ENCODE measurements at regions not wholly inside any gene's neighbourhood (a gene's known extent, or its start where the extent isn't known, plus 50 kb on each side); places are given as distances from the start of the nearest gene placed in this dataset.

DNA sequence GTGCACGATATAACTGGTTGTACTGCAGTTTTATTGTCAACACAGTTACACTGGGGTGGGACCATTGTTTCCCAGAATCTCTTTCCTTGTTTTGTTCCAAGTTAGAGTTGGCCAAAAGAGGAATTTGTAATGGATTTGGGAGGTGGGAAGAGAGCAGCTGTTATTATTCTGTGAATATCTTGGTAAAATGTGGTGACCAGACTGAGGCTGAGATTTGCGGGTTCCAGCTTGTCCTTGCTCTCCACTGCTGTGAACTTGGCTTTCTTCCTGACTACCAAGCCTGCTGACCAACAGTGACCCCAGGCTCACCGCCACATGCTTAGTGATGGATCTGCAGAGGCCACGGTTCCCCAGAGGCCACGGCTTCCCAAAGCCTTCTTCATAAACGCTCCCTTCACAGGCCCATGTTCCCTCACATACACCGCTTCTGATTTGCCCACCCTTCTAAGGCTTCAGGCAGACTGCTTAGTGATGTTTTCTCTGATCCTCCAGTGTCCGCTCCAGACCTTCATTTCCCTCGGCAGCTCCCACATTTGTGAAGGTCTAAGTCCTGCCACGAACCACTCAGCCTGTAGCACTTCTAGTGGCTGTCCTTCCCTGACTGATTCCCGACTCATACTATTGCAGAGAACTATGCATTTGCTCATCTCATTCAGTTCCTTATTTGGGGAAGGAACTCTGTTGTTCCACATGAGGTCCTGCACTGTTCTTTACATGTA lies 525.5 kb upstream of the RGMA start:
- no peak for DNase-seq

DNA sequence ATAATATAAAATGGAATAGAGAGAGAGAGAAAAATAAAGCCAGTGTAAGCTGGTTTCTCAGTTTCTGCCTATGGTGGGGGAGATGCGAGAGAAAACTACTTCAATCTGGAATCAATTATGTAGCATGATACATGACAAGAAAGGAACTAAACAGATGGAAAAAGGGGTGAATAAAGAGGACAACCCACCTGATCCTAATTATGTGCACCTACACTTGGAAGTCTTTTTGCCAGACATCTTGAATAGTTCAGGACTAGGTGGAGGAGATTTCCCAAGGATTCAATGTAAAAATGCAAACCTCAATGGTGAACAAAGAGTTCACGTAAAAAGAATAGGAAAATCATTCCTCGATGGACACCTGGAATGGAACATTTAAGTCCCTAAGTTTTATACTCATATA lies 524.4 kb upstream of the RGMA start:
- DNase-seq = no peak

DNA sequence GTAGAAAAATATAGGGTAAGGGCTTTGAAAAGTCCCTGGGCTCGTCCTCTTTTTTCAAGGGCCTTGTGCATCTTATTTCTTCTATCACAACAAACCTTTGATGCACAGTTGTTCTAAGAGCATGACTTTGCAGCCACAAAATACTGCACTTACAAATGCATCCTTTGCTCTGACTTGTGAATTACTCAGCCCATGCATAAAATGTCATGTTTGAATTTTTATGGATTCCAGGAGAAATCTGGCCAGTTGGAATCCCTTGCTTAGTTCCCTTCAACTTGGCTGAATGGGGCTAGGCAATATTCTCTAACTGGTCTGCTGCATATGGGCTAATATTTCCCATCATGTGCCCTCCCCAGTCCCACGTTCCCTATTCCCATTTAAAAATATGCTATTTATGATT lies 523.9 kb upstream of the RGMA start:
- DNase-seq = no peak

DNA sequence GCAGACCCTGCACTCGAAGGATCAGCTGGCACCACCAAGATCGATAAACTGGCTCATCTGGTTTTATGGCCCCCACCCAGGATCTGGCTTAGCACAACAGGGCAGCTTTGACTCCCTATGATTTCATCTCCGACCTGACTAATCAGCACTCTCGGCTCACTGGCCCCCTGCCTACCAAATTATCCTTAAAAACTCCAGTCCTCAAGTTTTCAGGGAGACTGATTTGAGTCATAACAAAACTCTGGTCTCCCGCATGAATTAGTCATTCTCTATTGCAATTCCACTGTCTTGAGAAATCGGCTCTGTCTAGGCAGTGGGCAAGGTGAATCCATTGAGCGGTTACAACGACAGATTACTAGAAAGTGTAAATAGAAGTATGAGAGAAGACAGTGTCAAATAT lies 521.9 kb upstream of the RGMA start:
- no peak for DNase-seq

DNA sequence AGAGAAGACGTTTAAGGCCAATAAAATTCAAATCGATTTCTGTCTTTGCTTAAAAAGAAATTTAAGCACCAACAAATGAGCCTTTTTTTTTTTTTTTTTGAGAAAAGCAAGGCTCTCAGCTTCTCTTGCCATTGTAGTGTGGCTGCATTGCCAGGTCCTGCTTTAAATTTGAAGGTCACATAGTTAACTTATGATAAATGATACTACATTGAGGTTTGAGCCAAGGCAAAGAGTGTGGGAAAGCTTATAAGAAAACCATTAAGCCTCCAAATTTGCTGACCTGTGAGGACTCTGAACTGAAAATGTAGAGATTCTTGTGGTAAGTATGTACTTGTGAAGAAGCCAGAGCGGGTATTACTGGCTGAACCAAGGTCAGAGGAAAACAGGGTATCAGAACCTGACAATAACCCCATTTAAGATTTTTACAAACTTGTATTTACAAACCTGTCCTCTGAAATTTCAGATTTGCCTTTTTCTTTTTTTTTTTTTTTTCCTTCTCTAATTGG lies 519.7 kb upstream of the RGMA start:
- DNase-seq = no peak

DNA sequence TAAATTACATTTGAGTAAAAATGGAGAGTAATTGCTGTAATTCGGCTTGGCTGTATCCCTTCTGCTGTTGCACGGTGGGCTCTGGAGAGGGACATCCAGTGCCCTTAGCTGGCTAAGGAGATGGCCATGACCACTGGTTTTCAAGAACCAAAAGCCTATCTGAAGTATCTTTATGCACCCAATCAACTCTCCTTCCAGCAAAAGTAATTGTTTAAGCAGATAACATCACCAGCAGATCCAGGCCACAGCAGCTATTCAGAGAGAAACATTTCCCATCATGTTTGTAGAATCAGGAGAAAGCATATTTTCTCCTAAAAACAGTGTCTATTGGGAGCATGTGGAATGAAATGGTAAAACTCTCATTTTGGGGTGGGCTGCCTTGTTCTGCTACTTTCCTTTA lies 514.5 kb upstream of the RGMA start:
- no peak for DNase-seq

DNA sequence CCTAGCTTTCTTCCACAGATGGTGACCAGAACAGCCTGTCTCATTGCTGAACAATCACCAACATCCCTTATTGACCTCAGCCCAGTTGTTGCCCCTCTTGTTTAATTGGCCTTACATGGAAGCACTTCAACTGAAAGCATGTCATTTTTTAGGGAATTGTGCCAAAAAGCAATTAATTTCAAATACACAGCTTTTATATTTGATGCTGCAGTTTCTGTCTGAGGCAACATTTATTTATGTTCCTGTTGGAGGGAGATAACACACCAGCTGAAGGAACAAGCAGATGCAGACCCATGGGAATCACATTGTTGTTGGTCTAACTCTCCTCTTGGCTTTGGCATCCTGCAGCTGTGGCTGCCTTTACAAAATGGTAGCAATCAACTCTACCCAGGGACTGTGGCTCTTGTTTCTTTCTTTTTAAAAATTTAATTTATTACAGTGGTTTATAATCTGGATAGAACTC lies 498.1 kb upstream of the RGMA start:
- peak; percentile 43 for DNase-seq

DNA sequence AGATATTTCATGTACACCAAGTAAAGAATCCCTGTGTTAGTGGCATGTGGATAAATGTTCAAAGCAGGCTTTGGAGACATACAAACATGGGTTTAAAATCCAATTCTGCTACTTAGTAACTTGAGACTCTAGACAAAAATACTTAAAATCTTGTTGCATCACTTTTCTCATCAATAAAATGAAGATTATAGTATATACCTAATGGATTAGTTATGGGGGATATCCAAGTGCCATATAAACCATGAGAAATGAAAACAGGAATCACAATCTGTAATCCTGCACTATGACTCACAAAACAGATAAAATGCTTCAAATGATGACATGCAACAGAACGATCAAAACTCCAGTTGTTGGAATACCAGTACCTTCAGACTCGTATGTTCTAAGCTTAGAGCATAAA lies 496.0 kb upstream of the RGMA start:
- no peak for DNase-seq

DNA sequence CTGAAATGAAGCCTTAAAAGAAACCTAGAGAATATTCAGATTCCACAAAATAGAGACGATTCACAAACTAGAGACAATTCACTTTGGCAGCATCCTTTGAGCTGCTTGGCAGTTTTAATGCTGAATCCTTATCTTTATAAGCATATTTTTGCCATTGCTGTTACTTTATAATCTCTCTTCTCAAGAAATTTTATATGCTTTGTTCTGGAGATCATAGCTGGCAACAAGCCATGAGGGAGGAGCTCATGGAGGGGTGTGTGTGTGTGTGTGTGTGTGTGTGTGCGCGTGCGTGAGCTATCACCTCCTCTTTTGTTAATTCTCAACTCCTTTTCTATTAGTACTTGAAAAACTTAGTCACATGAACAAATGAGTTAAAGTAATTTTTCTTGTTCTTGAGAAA lies 495.0 kb upstream of the RGMA start:
- no peak for DNase-seq

DNA sequence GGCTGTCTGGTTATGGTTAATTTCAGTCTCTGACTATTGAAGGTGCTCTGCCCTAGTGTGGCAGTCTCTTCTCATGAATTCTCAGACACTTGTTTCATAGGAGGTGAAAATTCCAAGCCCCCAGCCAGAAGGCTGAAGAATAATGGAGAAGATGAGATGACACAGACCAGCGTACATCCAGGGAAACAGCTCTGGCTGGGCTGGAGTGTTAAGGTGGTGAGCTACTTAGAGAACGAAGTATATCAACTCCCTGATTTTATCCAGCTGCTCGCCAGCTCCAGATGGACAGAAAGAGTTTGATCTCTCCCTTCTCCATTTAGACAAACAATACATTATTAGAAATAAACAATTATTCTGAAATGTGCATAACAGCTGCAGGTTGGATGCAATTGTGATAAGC lies 494.5 kb upstream of the RGMA start:
- DNase-seq = no peak

DNA sequence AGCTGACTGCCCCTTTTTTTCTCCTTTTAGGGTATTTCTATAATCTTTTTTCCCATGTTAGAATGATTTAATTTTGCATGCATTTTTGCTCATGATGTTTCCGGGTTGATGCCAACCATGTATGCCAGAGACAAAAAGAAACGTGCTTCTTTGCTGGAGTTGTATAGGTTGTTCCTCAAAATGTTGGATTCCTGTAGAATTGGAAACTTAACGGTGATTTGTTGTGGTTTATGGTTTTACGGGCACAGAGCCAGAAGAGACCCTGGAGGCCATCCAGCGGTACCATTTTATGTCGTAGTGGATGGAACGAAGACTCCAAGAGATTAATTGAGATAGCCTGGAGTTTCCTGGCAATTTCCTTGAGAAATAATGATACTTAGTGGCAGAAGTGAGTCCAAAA lies 481.5 kb upstream of the RGMA start:
- DNase-seq = no peak

DNA sequence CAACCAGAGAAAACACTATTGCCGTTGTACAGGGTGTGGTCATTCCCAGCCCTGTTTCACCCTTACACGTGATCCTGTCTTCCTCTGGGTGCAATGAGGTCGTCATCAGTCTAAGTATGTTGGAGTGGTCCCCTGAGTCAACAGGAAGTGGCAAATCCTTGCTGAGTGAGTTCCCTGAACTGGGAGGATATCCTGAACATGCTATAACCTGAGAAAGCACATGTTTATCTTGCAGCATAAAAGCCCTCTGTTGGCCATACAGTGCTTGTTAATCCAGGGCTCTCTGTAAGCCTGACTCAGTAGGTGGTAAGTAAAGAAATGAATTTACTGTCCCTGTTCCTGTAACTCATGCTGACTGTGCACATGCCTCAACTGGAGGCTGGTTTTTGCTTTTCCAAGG lies 477.8 kb upstream of the RGMA start:
- DNase-seq = no peak

DNA sequence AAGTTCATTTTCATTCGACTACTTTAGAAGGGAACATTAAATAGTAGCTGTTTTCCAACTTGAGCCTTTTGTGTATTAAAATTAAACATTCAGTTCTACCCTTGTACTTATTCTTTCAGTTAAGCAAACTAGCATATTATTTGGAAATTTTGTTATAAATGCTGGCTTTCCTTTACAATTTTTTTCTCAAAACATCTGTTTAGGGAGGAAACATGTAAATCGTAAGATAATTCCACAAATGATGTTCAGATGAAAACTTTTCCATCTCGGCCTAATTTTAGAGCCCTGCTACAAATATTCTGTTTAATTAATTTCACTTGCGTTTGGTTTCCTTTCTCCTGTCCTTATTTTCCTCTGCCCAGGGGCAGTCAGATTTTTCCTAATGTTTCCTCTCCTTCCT lies 476.2 kb upstream of the RGMA start:
- DNase-seq = no peak

DNA sequence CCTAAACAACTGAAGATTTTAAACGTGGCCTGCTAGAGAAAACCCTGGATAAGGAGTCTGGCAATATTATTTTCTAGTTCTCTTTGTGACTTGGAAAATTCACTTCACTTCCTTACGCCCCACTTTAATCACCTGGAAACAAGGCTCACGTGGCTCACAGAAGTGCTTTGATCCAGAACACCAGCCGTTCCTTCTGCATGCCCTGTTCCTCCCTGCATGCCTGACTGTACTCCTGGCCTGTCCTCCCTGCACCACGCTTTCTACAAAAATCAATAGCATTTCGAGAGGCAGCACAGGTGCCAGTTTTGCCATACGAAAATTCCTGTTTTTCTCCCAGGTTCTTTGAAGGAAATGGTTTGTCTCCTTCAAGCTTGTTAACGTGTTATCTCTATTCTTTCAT lies 474.2 kb upstream of the RGMA start:
- DNase-seq = no peak

DNA sequence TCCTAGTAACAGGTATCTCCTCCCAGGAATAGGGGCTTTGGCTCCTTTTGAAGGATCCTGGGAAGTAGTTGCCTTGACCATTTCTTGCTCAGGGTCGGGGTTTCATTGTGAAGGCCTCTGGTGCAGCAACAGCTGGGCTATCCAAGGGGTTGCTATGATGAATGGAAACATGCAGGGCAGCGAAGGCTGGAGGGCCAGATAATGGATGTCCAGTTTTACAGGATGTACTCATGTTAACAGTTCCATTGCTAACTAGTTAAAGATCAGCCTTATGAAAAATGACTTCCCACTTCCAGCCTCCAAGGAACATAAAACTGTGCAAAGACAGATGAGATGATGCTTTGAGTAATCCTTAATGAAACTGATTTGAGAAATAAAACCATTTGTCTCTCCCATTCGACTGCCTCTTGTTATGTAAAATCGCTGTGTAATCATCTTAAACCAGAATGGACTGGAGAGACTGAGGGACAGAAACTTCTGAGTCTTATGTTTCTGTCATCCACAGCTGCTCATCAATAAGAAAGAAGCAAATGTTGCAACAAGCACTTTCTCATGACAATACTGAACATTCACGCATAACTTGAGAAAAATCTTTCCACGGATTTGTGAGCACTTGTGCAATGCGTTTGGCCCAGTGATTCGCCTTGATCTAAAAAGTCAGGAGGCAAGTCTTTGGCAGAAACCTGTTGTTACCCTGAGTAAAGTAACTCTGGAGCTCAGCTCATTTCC lies 473.5 kb upstream of the RGMA start:
- no peak for DNase-seq

DNA sequence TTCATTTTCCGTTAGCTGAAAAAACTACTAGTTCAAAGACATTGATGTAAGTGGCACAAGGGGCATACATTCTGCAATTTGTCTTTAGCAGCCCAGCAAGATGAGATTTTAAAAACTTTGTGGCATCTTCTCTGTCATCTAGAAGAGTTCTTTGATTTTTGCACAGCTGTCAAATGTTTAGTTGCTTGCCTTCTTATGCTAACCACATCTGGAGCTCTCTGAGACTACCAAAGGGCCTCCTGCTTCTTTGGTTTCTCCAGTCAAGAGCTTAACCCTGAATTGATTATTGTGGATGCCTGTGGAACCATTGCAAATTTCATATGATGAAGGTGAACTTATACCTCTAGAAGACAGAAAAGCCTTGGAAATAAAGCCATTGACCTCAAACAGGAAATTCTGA lies 468.7 kb upstream of the RGMA start:
- DNase-seq = no peak

DNA sequence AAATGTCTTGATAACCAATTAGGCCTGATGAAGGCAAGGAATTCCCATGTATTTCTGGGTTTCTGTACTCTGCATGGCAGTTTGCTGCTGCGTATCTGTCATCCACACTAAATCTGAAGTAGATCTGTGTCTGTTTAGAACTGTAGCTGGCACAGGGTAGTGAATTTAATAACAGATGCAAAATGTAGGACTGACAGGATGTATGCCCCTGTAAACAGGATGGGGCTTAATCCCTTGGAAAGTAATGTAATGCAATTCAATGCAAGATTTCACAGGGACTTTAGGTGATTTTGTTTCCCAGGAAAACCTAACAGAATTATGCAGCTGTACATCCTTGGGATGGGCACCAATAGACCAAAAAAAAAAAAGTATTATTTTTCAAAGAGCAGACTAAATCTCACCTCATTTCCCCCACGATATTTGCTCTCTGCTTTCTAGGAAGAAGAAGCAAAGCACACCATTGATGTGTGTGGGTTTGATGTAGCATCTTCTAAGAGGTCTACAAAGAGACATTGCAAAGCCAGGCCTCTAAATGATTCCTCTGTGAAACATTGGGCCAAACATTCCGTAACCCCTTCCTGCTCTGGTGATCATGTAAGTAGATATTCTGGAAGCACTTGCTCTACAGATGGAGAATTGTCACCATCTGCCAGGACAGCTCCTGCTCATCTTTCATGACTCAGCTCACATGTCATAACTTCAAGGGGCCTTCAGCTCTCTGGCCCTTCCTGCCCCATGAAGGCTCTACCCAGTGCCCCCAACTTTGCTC lies 464.3 kb upstream of the RGMA start:
- DNase-seq = no peak

DNA sequence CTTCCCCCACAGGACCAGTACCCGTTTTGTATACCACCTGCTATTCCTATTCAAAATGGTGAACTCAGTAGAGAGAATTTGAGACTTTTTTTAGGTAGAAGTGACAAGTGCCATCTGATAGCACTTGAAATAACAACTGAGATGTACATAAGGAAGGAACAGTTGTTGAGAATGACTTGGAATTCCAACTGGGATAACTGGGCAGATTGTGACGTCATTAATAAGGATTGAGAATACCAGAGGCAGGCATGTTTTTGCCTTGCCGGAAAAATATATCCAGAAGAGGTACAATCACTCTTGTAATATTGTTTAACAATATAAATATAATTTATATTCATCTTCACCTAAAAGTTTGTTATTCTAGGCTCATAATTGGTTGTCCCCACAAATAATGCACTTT lies 454.1 kb upstream of the RGMA start:
- no peak for DNase-seq

DNA sequence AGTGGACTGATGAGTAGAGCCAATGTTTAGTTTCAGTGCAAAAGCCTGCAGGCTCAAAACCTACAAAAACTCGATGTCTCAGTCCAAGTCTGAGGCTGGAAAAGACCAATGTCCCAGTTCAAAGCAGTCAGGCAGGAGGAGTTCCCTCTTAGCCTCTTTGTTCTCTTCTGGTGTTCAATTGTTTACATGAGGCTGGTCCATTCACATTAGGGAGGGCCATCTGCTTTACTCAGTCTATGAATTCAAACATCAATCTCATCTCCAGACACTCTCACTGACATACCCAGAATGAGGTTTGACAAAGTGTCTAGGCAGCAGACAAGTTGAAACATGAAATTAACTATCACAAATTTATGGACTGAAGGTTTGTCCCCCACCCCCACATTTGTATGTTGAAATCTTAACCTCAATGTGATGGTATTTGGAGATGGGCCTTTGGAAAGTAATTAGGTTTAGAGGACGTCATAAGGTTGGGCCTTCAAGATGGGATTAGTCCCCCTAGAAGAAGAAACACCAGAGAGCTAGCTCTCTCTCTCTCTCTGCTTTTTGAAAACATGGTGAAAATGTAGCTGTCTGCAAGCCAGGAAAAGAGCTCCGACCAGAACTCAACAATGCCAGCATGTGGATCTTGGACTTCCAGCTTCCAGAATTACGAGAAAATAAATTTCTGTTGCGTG lies 438.5 kb upstream of the RGMA start:
- peak; percentile 29 for DNase-seq

DNA sequence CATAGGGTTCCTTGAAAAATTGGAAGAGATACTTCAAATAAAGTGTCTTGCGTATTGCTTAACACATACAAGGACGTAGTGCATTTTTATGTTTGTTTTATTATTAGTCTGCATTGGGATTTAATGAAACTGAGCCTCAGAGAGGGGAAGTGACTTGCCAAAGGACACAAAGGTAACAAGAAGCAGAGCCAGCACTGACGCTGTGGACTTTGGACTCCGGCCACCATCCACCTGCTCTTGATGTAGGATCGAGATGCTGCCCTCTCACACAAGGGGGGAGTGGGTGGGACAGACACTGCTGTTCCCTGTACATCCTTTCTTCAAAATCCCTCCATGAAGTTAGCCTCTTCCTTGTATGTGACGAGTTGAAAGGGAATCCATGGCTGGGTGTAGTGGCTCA lies 435.4 kb upstream of the RGMA start:
- DNase-seq = no peak

DNA sequence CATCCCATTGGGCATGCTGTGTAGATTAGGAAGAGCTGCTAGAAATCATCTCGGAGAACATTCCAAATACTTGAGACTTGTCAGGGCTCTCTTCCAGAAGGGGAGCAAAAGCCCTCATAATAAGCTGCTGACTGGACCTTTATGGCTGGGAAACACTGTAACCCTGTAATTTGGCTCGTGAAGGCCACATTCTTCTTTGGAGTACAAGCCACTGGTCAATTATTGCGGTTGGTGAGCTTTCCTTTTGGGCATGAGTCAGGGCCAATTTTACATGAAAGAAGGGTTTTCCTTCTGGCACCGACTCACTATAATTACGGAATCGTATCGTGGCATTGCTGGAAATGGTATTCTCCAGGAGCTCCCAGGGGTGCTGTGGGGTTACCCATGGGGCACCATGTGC lies 434.5 kb upstream of the RGMA start:
- peak; percentile 6 for DNase-seq

DNA sequence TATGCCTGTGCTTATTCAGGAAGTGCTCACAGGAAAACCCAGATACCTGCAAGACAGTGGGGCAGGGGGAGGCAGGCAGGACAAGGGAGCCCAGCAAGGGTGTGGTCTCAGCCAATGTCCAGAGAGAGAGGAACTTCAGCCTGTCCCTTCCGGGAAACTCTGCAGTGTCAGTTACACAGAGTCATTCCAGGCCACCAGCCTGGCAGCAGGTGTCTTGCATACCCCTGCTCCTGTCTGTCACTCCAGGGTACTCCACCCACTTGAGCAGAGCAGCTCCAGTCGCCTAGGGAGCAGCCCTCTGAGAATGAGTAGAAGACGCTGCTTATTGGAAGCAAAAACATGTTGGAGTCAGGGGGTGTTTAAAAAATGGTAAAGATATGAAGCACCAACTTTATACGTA lies 431.2 kb upstream of the RGMA start:
- DNase-seq = no peak

DNA sequence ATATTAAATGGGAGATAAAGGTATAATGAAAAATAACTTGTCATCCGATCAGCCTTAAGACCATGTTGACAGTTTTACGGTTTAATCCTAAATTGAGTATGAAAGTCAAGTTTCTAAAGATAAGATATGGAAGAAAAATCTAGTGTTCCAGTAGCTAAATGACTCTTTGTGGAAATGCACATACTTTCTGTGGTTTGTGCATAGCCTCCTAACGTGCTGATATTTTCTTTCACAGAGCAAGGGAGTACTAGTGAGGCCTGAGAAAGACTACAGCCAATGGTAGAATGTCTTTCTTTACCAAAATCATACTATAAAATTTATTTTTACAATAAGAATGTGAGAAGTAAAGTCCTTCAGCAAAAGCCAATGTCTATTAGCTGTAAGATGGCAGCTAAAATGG lies 430.6 kb upstream of the RGMA start:
- DNase-seq = no peak
